HCT116 (cell line): ENCODE measurements at regions not wholly inside any gene's neighbourhood (a gene's known extent, or its start where the extent isn't known, plus 50 kb on each side); places are given as distances from the start of the nearest gene placed in this dataset.

Experiments used
- ATAC-seq: fragments of 200-7000 bp; cut with Tn5 transposase; 2 replicates; pipeline ENCODE4 v1.9.1; 2020; ENCODE audit warnings: mild to moderate bottlenecking, moderate library complexity
- BruUV-seq: library from RNA; stranded (reverse); fragments of 400-500 nt; replicated peaks from 2 replicates; lab custom pipeline; 2021; lab: Mats Ljungman, UMichigan
- CTCF ChIA-PET: fragments of 300-600 bp; sonication (Branson Sonifier 250); formaldehyde crosslinking; loops from one replicate; lab custom pipeline; 2021; ENCODE audit warnings: antibody characterized with exemption; lab: Charles Lee
- POLR2A ChIA-PET: fragments of 300-600, 350-600 bp; sonication (Branson Sonifier 250); formaldehyde crosslinking; loops from one replicate; lab custom pipeline; 2021; ENCODE audit warnings: antibody characterized with exemption; lab: Charles Lee
- RAD21 ChIA-PET, 2 experiments: fragments of 300-600 bp; sonication (Branson Sonifier 250); formaldehyde crosslinking; loops; one replicate each; lab custom pipeline; 2023; ENCODE audit warnings: low total read pairs in 2 of 2; ENCODE audit not compliant: uncharacterized antibody in 2 of 2, unreplicated experiment in 2 of 2, low non-redundant PET in 1 of 2; lab: Charles Lee
- DNase-seq: peaks from one replicate; pipeline ENCODE4 v3.0.0-alpha.2; 2010; ENCODE audit warnings: low read depth, low spot score
- H2AFZ ChIP-seq: fragments of 200-600 bp; shearing (Covaris generic), sonication (generic); 2 replicates; pipeline ENCODE4 v1.6.1; 2017; ENCODE audit warnings: low read depth, mixed run types, mixed read lengths, antibody characterized with exemption, low read length; ENCODE audit not compliant: poor library complexity, severe bottlenecking
- H3K27ac ChIP-seq: 2 replicates; pipeline ENCODE4 v1.5.1; 2012; ENCODE audit warnings: low read depth, low read length
- H3K27me3 ChIP-seq: fragments of 200-600 bp; sonication (generic); 2 replicates; pipeline ENCODE4 v1.6.1; 2016; ENCODE audit warnings: mixed run types, low read length, mixed read lengths; ENCODE audit not compliant: insufficient read depth
- H3K36me3 ChIP-seq, 2 experiments: fragments of 200-500 bp in 1 of 2; fragments of 200-600 bp in 1 of 2; sonication (Bioruptor generic) in 1 of 2; sonication (generic) in 1 of 2; 2 replicates each; pipeline versions ENCODE4 v1.5.1 to v1.6.1; 2014 to 2016; ENCODE audit warnings: low read length in 2 of 2, inconsistent platforms in 1 of 2, mixed read lengths in 1 of 2, mixed run types in 1 of 2; ENCODE audit not compliant: insufficient read depth in 2 of 2, control insufficient read depth in 1 of 2
- H3K4me1 ChIP-seq, 2 experiments: fragments of 200-600 bp in 1 of 2; sonication (generic) in 1 of 2; 2 replicates each; pipeline versions ENCODE4 v1.5.1 to v1.6.1; 2012 to 2017; ENCODE audit warnings: low read length in 2 of 2, inconsistent platforms in 1 of 2, mild to moderate bottlenecking in 1 of 2, mixed read lengths in 1 of 2, mixed run types in 1 of 2, moderate library complexity in 1 of 2; ENCODE audit not compliant: insufficient read depth in 2 of 2, control insufficient read depth in 1 of 2
- H3K4me2 ChIP-seq: fragments of 200-600 bp; sonication (generic); 2 replicates; pipeline ENCODE4 v1.6.1; 2017; ENCODE audit warnings: mixed run types, low read length, mixed read lengths
- H3K4me3 ChIP-seq, 2 experiments: fragments of 200-600 bp in 1 of 2; sonication (generic) in 1 of 2; replicated peaks in 1 of 2; 2 replicates each; pipeline ENCODE4 v1.5.1; 2011 to 2016; ENCODE audit warnings: low read length in 2 of 2, control low read depth in 1 of 2, low read depth in 1 of 2, mild to moderate bottlenecking in 1 of 2, mixed read lengths in 1 of 2, mixed run types in 1 of 2
- H3K79me2 ChIP-seq: fragments of 200-600 bp; sonication (generic); 2 replicates; pipeline ENCODE4 v1.6.1; 2017; ENCODE audit warnings: mild to moderate bottlenecking, mixed run types, low read length, moderate library complexity, mixed read lengths; ENCODE audit not compliant: insufficient read depth
- H3K9ac ChIP-seq: fragments of 200-600 bp; sonication (generic); 2 replicates; pipeline ENCODE4 v1.6.1; 2016; ENCODE audit warnings: low read length, mixed read lengths
- H3K9me2 ChIP-seq: fragments of 200-600 bp; sonication (generic), shearing (Covaris generic); 2 replicates; pipeline ENCODE4 v1.6.1; 2017; ENCODE audit warnings: mixed run types, mild to moderate bottlenecking, moderate library complexity; ENCODE audit not compliant: insufficient read depth
- H3K9me3 ChIP-seq, 2 experiments: fragments of 200-500 bp in 1 of 2; fragments of 200-600 bp in 1 of 2; sonication (Bioruptor generic) in 1 of 2; sonication (generic) in 1 of 2; 2 replicates each; pipeline ENCODE4 v1.6.1; 2014 to 2017; ENCODE audit warnings: low read length in 2 of 2, mixed read lengths in 2 of 2, inconsistent platforms in 1 of 2, low read depth in 1 of 2, mild to moderate bottlenecking in 1 of 2, mixed run types in 1 of 2, moderate library complexity in 1 of 2; ENCODE audit not compliant: control insufficient read depth in 1 of 2, insufficient read depth in 1 of 2
- H4K20me1 ChIP-seq: fragments of 200-600 bp; sonication (generic), shearing (Covaris generic); 2 replicates; pipeline ENCODE4 v1.6.1; 2017; ENCODE audit warnings: mixed run types, mild to moderate bottlenecking, moderate library complexity; ENCODE audit not compliant: insufficient read depth
- CBX3 ChIP-seq: IDR thresholded peaks from 2 replicates; pipeline ENCODE4 v1.6.1; 2012; ENCODE audit warnings: low read depth
- EGR1 ChIP-seq: IDR thresholded peaks from 2 replicates; pipeline ENCODE4 v1.6.1; 2012; ENCODE audit warnings: low read depth
- EZH2phosphoT487 ChIP-seq: fragments of 200-600 bp; IDR thresholded peaks from 2 replicates; pipeline ENCODE4 v1.6.1; 2018; ENCODE audit warnings: antibody characterized with exemption, borderline replicate concordance
- MAX ChIP-seq: IDR thresholded peaks from 2 replicates; pipeline ENCODE4 v1.6.1; 2012
- REST ChIP-seq: IDR thresholded peaks from 2 replicates; pipeline ENCODE4 v1.6.1; 2012; ENCODE audit warnings: low read depth
- YY1 ChIP-seq: IDR thresholded peaks from 2 replicates; pipeline ENCODE4 v1.6.1; 2011; ENCODE audit warnings: low read length, low read depth, moderate library complexity, mild to moderate bottlenecking; ENCODE audit not compliant: insufficient replicate concordance; ENCODE audit errors: extremely low read depth
- ZFX ChIP-seq: fragments of 450-650 bp; IDR thresholded peaks from 2 replicates; pipeline ENCODE4 v1.6.1; 2017
- ZNF274 ChIP-seq: fragments of 200-500 bp; sonication (Bioruptor generic); IDR thresholded peaks from 2 replicates; pipeline ENCODE4 v1.6.1; 2014; ENCODE audit warnings: mild to moderate bottlenecking, low read depth, low read length, inconsistent platforms
- intact Hi-C: fragments of 100-400 bp; cut with micrococcal nuclease; formaldehyde crosslinking; loops from 2 replicates; pipeline ENCODE4 v1.10.0; 2022
- TF ChIP-seq, protein P1 (sequence below), 3 experiments: fragments of 200-600 bp in 1 of 3; sonication (generic) in 1 of 3; IDR thresholded peaks in 2 of 3; conservative IDR thresholded peaks in 1 of 3; 2 replicates each; pipeline ENCODE4 v1.5.1; 2012 to 2017; ENCODE audit warnings: low read depth in 2 of 3, low read length in 2 of 3, antibody characterized with exemption in 1 of 3, borderline replicate concordance in 1 of 3, control low read depth in 1 of 3, mild to moderate bottlenecking in 1 of 3, mixed read lengths in 1 of 3, mixed run types in 1 of 3, moderate library complexity in 1 of 3; ENCODE audit not compliant: insufficient read depth in 1 of 3

GRCh38 chrX:773292-774025 is 142.9 kb downstream of the SHOX start:
- Histone ChIP-seq H3K9ac (no peak overlapping the region), H2AFZ (no peak overlapping the region), H3K9me3 (no peaks in the 10 kb centered on the region), H3K27ac (no peak overlapping the region), H4K20me1 (no peaks in the 10 kb centered on the region), H3K27me3 (no peaks in the 10 kb centered on the region), H3K36me3 (no peaks in the 10 kb centered on the region), H3K4me3 (no peak overlapping the region), H3K4me2 (no peak overlapping the region), H3K9me2 (no peaks in the 10 kb centered on the region), H3K79me2 (no peaks in the 10 kb centered on the region), H3K4me1 (peaks cover 8 to 20% of the 10 kb centered on the region in 2 experiments; a peak in 3 of 4 replicates)
- ChIA-PET RAD21 (no interaction called here), POLR2A (no interaction called here), CTCF (no interaction called here)
- ATAC-seq (no peak), DNase-seq (no peak)
- no TSS peak for BruUV-seq
- intact Hi-C loops, result no loop called here
- TF ChIP-seq ZNF274, result no peak
- no peak for TF ChIP-seq EZH2phosphoT487
- TF ChIP-seq, protein P1, sequence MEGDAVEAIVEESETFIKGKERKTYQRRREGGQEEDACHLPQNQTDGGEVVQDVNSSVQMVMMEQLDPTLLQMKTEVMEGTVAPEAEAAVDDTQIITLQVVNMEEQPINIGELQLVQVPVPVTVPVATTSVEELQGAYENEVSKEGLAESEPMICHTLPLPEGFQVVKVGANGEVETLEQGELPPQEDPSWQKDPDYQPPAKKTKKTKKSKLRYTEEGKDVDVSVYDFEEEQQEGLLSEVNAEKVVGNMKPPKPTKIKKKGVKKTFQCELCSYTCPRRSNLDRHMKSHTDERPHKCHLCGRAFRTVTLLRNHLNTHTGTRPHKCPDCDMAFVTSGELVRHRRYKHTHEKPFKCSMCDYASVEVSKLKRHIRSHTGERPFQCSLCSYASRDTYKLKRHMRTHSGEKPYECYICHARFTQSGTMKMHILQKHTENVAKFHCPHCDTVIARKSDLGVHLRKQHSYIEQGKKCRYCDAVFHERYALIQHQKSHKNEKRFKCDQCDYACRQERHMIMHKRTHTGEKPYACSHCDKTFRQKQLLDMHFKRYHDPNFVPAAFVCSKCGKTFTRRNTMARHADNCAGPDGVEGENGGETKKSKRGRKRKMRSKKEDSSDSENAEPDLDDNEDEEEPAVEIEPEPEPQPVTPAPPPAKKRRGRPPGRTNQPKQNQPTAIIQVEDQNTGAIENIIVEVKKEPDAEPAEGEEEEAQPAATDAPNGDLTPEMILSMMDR (IDR thresholded peaks at IDR 0.05 in 2 of 3, conservative IDR thresholded peaks at IDR 0.05 in 1 of 3; ENCODE audit: borderline replicate concordance in 1 of 3, insufficient read depth in 1 of 3, low read depth in 2 of 3, low read length in 2 of 3), result no peak
- TF ChIP-seq REST, result no peak
- TF ChIP-seq MAX, result no peak
- TF ChIP-seq EGR1, result no peak
- no peak for TF ChIP-seq ZFX
- no peak for TF ChIP-seq CBX3
- TF ChIP-seq YY1, result no peak
